Prostate gland (tissue), 2 donors: ENCODE measurements at regions not wholly inside any gene's neighbourhood (a gene's known extent, or its start where the extent isn't known, plus 50 kb on each side); places are given as distances from the start of the nearest gene placed in this dataset.
A peak's percentile ranks its signal among the peaks of the same experiment; 100 is the strongest.

ENCODE experiments used
- DNase-seq: peaks from one replicate; pipeline ENCODE4 v3.0.0-alpha.2; 2019; ENCODE audit warnings: low spot score
- H3K27ac ChIP-seq, 2 donors: fragments of 200-600 bp; sonication (generic); 2 replicates each; pipeline ENCODE4 v1.5.1; 2017 to 2019
- H3K27me3 ChIP-seq: fragments of 200-600 bp; sonication (generic); replicated peaks from 2 replicates; pipeline ENCODE4 v1.5.1; 2019; ENCODE audit not compliant: insufficient read depth
- H3K36me3 ChIP-seq, 2 donors: fragments of 200-600 bp; sonication (generic); 1 replicate in 1 of 2; 2 replicates in 1 of 2; pipeline versions ENCODE4 v1.5.1 to v1.8.1; 2017 to 2019
- H3K4me1 ChIP-seq: fragments of 200-600 bp; sonication (generic); replicated peaks from 2 replicates; pipeline ENCODE4 v1.5.1; 2019
- H3K4me3 ChIP-seq, 2 donors: fragments of 200-600 bp; sonication (generic); 2 replicates each; pipeline ENCODE4 v1.5.1; 2017 to 2019
- H3K9me3 ChIP-seq: fragments of 200-600 bp; sonication (generic); 2 replicates; pipeline ENCODE4 v1.5.1; 2017
- CTCF ChIP-seq, 4 experiments: fragments of 200-600 bp in 2 of 4; fragments of 450-650 bp in 2 of 4; sonication (generic) in 2 of 4; IDR thresholded peaks; 1 replicate in 3 of 4; 2 replicates in 1 of 4; pipeline ENCODE4 v1.5.1; 2016 to 2019; ENCODE audit warnings: antibody characterized with exemption in 4 of 4, mild to moderate bottlenecking in 2 of 4, moderate library complexity in 2 of 4
- POLR2A ChIP-seq: fragments of 450-650 bp; IDR thresholded peaks from one replicate; pipeline ENCODE4 v1.6.1; 2016; ENCODE audit warnings: antibody characterized with exemption, mild to moderate bottlenecking
- POLR2AphosphoS5 ChIP-seq: sonication (generic); formaldehyde crosslinking; IDR thresholded peaks from one replicate; pipeline ENCODE4 v1.6.1; 2017; ENCODE audit warnings: antibody characterized with exemption
- WGBS: methylation state at CpG from one replicate; pipeline ENCODE4 v1.1.5; 2018; 5-methylcytosine and 5-hydroxymethylcytosine counted together
- intact Hi-C: fragments of 100-400 bp; cut with DNase I; formaldehyde crosslinking; loops from one replicate; pipeline ENCODE4 v1.14.2; 2022

DNA sequence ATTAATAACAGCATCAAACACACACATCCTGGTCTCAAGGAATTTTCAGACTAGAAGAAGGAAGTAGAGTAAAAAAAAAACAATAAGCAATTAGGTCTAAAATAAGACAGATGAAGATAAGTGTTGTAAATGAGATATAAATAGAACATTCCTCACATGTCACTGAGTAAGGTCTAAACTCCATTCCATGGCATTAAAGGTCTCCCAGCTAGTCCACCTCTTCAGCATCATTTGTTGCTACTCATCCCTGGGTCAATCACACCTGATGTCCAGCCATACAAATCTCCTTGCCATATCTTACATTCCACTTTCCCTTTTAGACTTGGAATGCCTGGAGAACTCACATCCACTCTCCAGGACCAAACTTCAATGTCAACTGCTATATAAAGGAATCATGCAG is 214.1 kb upstream of the KLF4 start:
- no peaks in the 10 kb centered on the region for H3K9me3 ChIP-seq
- no peak for DNase-seq
- intact Hi-C loops: no loop called here
- no peaks in the 10 kb centered on the region for H3K36me3 ChIP-seq
- H3K4me3 ChIP-seq: no peak overlapping the region
- H3K27me3 ChIP-seq: no peaks in the 10 kb centered on the region
- H3K27ac ChIP-seq: no peak overlapping the region
- H3K4me1 ChIP-seq: no peaks in the 10 kb centered on the region
- TF ChIP-seq POLR2A (no peak), CTCF (IDR thresholded peaks at IDR 0.05) (no peak), POLR2AphosphoS5 (no peak)

- no peak for TF ChIP-seq POLR2A
- intact Hi-C loops: no loop called here
Measured at GRCh38 chr9:107700847-107701246, 211.3 kb upstream of the KLF4 start.

DNA sequence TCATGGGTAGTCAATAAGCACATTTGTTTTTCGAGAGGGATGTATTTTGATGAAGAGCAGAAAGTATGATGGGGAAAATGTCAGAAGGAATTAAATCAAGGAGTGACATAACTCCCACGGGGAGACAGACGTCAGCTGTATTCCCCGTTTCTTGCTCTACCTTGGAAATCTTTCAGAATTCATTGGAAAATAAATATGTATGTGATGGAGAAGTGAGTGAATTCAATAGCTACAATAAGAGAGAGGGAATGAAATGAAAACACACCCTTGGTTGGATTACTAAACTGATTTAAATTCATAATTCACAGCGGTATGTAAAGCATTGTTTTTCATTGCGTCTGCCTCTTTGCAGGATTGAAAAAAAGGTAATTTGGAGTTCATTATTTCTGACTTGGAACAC is 209.7 kb upstream of the KLF4 start:
- WGBS: 70% methylated on average over 6 of the region's 6 CpGs
- H3K4me1 ChIP-seq: no peaks in the 10 kb centered on the region

More at GRCh38 chr9:107700847-107701246, 211.3 kb upstream of the KLF4 start:
- no peaks in the 10 kb centered on the region for H3K36me3 ChIP-seq
- no peaks in the 10 kb centered on the region for H3K9me3 ChIP-seq
- H3K27ac ChIP-seq: no peak overlapping the region
- DNase-seq: no peak
- H3K27me3 ChIP-seq: no peaks in the 10 kb centered on the region
- H3K4me1 ChIP-seq: no peaks in the 10 kb centered on the region
- H3K4me3 ChIP-seq: no peak overlapping the region
- WGBS: 47% methylated on average over 5 of the region's 5 CpGs

DNA sequence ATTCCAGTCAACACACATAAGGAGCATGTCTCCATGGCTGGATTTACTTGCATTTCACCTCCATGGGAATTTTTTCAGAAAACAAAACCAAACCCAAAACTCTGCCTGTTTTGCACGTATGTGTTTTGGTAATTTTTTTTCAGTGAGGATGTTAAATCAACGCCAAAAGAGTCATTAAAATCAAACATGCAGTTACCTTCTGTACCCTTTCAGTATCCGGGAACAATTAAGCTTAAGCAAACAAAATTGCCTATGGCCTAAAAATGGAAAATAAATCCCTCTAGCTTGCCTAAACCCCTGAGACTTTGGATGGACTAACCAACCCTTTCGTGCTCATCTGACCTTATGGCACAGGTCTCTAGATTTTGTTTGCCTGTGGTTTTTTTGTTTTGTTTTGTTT is 209.2 kb upstream of the KLF4 start:
- peak overlapping the region; percentile 46 to 52 for H3K27ac ChIP-seq
- no peak for DNase-seq
- H3K27me3 ChIP-seq: no peaks in the 10 kb centered on the region
- no peaks in the 10 kb centered on the region for H3K36me3 ChIP-seq
- TF ChIP-seq CTCF (IDR thresholded peaks at IDR 0.05) (no peak), POLR2AphosphoS5 (peak; percentile 80)
- no peaks in the 10 kb centered on the region for H3K4me1 ChIP-seq
- H3K4me3 ChIP-seq: no peak overlapping the region
- 27% methylated on average over 4 of the region's 4 CpGs for WGBS
- intact Hi-C loops: no loop called here
- no peaks in the 10 kb centered on the region for H3K9me3 ChIP-seq

More for the DNA sequence above, 209.7 kb upstream of the KLF4 start:
- peak overlapping the region; percentile 37 to 46 for H3K27ac ChIP-seq
- H3K36me3 ChIP-seq: no peaks in the 10 kb centered on the region
- no peaks in the 10 kb centered on the region for H3K9me3 ChIP-seq
- intact Hi-C loops: no loop called here
- DNase-seq: no peak
- H3K27me3 ChIP-seq: no peaks in the 10 kb centered on the region
- TF ChIP-seq POLR2A (no peak), CTCF (IDR thresholded peaks at IDR 0.05) (no peak), POLR2AphosphoS5 (no peak)
- no peak overlapping the region for H3K4me3 ChIP-seq

GRCh38 chr9:107696302-107696701 is 206.7 kb upstream of the KLF4 start:
- intact Hi-C loops: no loop called here
- no peaks in the 10 kb centered on the region for H3K27me3 ChIP-seq
- no peaks in the 10 kb centered on the region for H3K4me1 ChIP-seq
- TF ChIP-seq CTCF (IDR thresholded peaks at IDR 0.05) (no peak), POLR2AphosphoS5 (no peak), POLR2A (no peak)
- no peak for DNase-seq
- no peaks in the 10 kb centered on the region for H3K9me3 ChIP-seq
- H3K27ac ChIP-seq: no peak overlapping the region
- H3K4me3 ChIP-seq: no peak overlapping the region
- no peaks in the 10 kb centered on the region for H3K36me3 ChIP-seq
- 98% methylated on average over 5 of the region's 5 CpGs for WGBS
